Panc1 (cell line): ENCODE measurements at regions not wholly inside any gene's neighbourhood (a gene's known extent, or its start where the extent isn't known, plus 50 kb on each side); places are given as distances from the start of the nearest gene placed in this dataset.

ENCODE experiments used
- ATAC-seq: fragments of 200-7000 bp; cut with Tn5 transposase; 2 replicates; pipeline ENCODE4 v1.9.1; 2020; ENCODE audit warnings: mild to moderate bottlenecking, moderate library complexity
- BruUV-seq: library from RNA; stranded (reverse); fragments of 400-500 nt; replicated peaks from 2 replicates; lab custom pipeline; 2021; lab: Mats Ljungman, UMichigan
- CTCF ChIA-PET: fragments of 300-600 bp; sonication (Branson Sonifier 250); formaldehyde crosslinking; loops from one replicate; lab custom pipeline; 2022; ENCODE audit warnings: antibody characterized with exemption; lab: Charles Lee
- POLR2A ChIA-PET: fragments of 300-600 bp; sonication (Branson Sonifier 250); formaldehyde crosslinking; loops from one replicate; lab custom pipeline; 2022; ENCODE audit warnings: antibody characterized with exemption; lab: Charles Lee
- DNase-seq: peaks from one replicate; pipeline ENCODE4 v3.0.0-alpha.2; 2010; ENCODE audit warnings: low read depth, low spot score
- H3K27ac ChIP-seq: 2 replicates; pipeline ENCODE4 v1.5.1; 2011; ENCODE audit warnings: mild to moderate bottlenecking, low read length, inconsistent platforms
- H3K27me3 ChIP-seq: fragments of 200-500 bp; sonication (Bioruptor generic); 2 replicates; pipeline ENCODE4 v1.6.0; 2014; ENCODE audit warnings: low read length, inconsistent platforms; ENCODE audit not compliant: control insufficient read depth, insufficient read depth
- H3K36me3 ChIP-seq: fragments of 200-500 bp; sonication (Bioruptor generic); 2 replicates; pipeline ENCODE4 v1.5.1; 2014; ENCODE audit warnings: inconsistent platforms, mild to moderate bottlenecking, low read length, moderate library complexity; ENCODE audit not compliant: control insufficient read depth, insufficient read depth
- H3K4me1 ChIP-seq: 2 replicates; pipeline ENCODE4 v1.5.1; 2011; ENCODE audit warnings: inconsistent platforms, mild to moderate bottlenecking, low read length, moderate library complexity; ENCODE audit not compliant: control insufficient read depth, insufficient read depth
- H3K4me3 ChIP-seq, 2 experiments: 2 replicates each; pipeline ENCODE4 v1.5.1; 2011 to 2012; ENCODE audit warnings: low read depth in 2 of 2, low read length in 2 of 2, mild to moderate bottlenecking in 2 of 2, inconsistent platforms in 1 of 2, moderate library complexity in 1 of 2
- H3K9me3 ChIP-seq: fragments of 200-500 bp; sonication (Bioruptor generic); 2 replicates; pipeline ENCODE4 v1.5.1; 2014; ENCODE audit warnings: low read depth, mild to moderate bottlenecking, inconsistent platforms, low read length, moderate library complexity; ENCODE audit not compliant: control insufficient read depth, insufficient read depth
- CTCF ChIP-seq: fragments of 450-650 bp; IDR thresholded peaks from 2 replicates; pipeline ENCODE4 v1.5.1; 2017; ENCODE audit warnings: mild to moderate bottlenecking
- POLR2AphosphoS5 ChIP-seq: IDR thresholded peaks from 2 replicates; pipeline ENCODE4 v1.6.1; 2012; ENCODE audit warnings: mild to moderate bottlenecking, low read depth, low read length, moderate library complexity
- SIN3A ChIP-seq: IDR thresholded peaks from 2 replicates; pipeline ENCODE4 v1.6.1; 2012; ENCODE audit warnings: low read depth, mild to moderate bottlenecking, low read length, moderate library complexity, borderline replicate concordance; ENCODE audit not compliant: insufficient read depth
- TCF7L2 ChIP-seq: IDR thresholded peaks from 2 replicates; pipeline ENCODE4 v1.6.1; 2011; ENCODE audit warnings: mild to moderate bottlenecking, low read depth, low read length, inconsistent platforms
- in situ Hi-C: cut with HindIII; loops from 2 replicates; pipeline ENCODE4 v1.10.0; 2016; ENCODE audit warnings: low sequenced_read_pairs, low pct_unique_long_range_greater_than_20kb
- intact Hi-C: fragments of 100-400 bp; cut with micrococcal nuclease; formaldehyde crosslinking; loops from one replicate; pipeline ENCODE4 v1.10.0; 2022; ENCODE audit not compliant: unreplicated experiment
- TF ChIP-seq, protein P1 (sequence below), 2 experiments: IDR thresholded peaks; 2 replicates each; pipeline ENCODE4 v1.6.1; 2011 to 2012; ENCODE audit warnings: low read depth in 2 of 2, control low read depth in 1 of 2, low read length in 1 of 2, mild to moderate bottlenecking in 1 of 2, moderate library complexity in 1 of 2; ENCODE audit not compliant: insufficient read depth in 1 of 2

GRCh38 chr2:7924023-7924762 lies 757.7 kb upstream of the ID2 start:
- ChIA-PET CTCF (no interaction called here), POLR2A (no interaction called here)
- Histone ChIP-seq H3K36me3 (no peaks in the 10 kb centered on the region), H3K27me3 (no peaks in the 10 kb centered on the region), H3K4me3 (no peak overlapping the region), H3K9me3 (no peaks in the 10 kb centered on the region), H3K4me1 (no peaks in the 10 kb centered on the region), H3K27ac (no peak overlapping the region)
- in situ Hi-C loops (no loop called here), intact Hi-C loops (no loop called here)
- no peak for ATAC-seq
- BruUV-seq, result no TSS peak
- no peak for DNase-seq
- TF ChIP-seq, protein P1, sequence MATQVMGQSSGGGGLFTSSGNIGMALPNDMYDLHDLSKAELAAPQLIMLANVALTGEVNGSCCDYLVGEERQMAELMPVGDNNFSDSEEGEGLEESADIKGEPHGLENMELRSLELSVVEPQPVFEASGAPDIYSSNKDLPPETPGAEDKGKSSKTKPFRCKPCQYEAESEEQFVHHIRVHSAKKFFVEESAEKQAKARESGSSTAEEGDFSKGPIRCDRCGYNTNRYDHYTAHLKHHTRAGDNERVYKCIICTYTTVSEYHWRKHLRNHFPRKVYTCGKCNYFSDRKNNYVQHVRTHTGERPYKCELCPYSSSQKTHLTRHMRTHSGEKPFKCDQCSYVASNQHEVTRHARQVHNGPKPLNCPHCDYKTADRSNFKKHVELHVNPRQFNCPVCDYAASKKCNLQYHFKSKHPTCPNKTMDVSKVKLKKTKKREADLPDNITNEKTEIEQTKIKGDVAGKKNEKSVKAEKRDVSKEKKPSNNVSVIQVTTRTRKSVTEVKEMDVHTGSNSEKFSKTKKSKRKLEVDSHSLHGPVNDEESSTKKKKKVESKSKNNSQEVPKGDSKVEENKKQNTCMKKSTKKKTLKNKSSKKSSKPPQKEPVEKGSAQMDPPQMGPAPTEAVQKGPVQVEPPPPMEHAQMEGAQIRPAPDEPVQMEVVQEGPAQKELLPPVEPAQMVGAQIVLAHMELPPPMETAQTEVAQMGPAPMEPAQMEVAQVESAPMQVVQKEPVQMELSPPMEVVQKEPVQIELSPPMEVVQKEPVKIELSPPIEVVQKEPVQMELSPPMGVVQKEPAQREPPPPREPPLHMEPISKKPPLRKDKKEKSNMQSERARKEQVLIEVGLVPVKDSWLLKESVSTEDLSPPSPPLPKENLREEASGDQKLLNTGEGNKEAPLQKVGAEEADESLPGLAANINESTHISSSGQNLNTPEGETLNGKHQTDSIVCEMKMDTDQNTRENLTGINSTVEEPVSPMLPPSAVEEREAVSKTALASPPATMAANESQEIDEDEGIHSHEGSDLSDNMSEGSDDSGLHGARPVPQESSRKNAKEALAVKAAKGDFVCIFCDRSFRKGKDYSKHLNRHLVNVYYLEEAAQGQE (IDR thresholded peaks at IDR 0.05; ENCODE audit: insufficient read depth in 1 of 2, low read depth in 2 of 2, low read length in 1 of 2), result no peak
- no peak for TF ChIP-seq TCF7L2
- no peak for TF ChIP-seq POLR2AphosphoS5
- no peak for TF ChIP-seq SIN3A
- no peak for TF ChIP-seq CTCF

- no peaks in the 10 kb centered on the region for H3K4me1 ChIP-seq
- CTCF ChIA-PET, result no interaction called here
These were observed 756.4 kb upstream of the ID2 start for GRCh38 chr2:7925506-7925905.

More at GRCh38 chr2:7925506-7925905, 756.4 kb upstream of the ID2 start:
- POLR2A ChIA-PET, result no interaction called here
- no peak overlapping the region for H3K4me3 ChIP-seq
- H3K27me3 ChIP-seq, result no peaks in the 10 kb centered on the region
- TF ChIP-seq, protein P1 (IDR thresholded peaks at IDR 0.05; ENCODE audit: insufficient read depth in 1 of 2, low read depth in 2 of 2, low read length in 1 of 2), result no peak
- no peak for TF ChIP-seq CTCF
- TF ChIP-seq SIN3A, result no peak
- TF ChIP-seq TCF7L2, result no peak
- no peak for TF ChIP-seq POLR2AphosphoS5
- intact Hi-C loops, result no loop called here
- in situ Hi-C loops, result no loop called here
- H3K27ac ChIP-seq, result no peak overlapping the region
- no TSS peak for BruUV-seq
- ATAC-seq (no peak), DNase-seq (no peak)
- no peaks in the 10 kb centered on the region for H3K36me3 ChIP-seq
- H3K9me3 ChIP-seq, result no peaks in the 10 kb centered on the region
